Activated CD8-positive, alpha-beta memory T cell treated with anti-CD3 and anti-CD28 coated beads for 36 hours (primary cell): ENCODE measurements at regions not wholly inside any gene's neighbourhood (a gene's known extent, or its start where the extent isn't known, plus 50 kb on each side); places are given as distances from the start of the nearest gene placed in this dataset.

Source experiments
- CTCF ChIA-PET: fragments of 350-600 bp; sonication (Branson Sonifier 250); formaldehyde crosslinking; loops from one replicate; lab custom pipeline; 2021; ENCODE audit warnings: antibody characterized with exemption; lab: Charles Lee
- POLR2A ChIA-PET: fragments of 350-600 bp; sonication (Branson Sonifier 250); formaldehyde crosslinking; loops from one replicate; lab custom pipeline; 2021; ENCODE audit warnings: antibody characterized with exemption; lab: Charles Lee

- ChIA-PET CTCF (no interaction called here), POLR2A (no interaction called here)
These were observed 216.8 kb downstream of the SNX10 start for GRCh38 chr7:26508481-26508880.

DNA sequence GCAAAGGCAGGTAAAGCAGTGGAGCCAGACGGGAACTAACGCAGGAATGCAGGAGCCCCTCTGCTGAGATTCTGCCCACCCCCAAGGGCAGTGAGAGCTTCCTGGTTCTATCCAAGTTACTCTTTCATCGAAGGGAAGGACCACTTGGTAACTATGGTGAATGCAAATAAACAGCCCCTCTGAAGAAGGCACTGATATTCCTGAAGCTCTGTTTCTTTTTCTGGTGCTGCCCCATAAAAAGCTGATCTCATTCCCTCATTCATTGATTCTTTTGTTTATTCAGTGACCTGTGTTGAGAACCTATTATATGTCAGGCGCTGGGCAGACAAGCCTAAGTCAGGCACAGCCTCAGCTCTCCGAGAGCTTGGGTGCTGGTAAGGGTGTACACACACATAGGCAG is 217.3 kb downstream of the SNX10 start:
- CTCF ChIA-PET: interaction anchor here (0.8 kb wide), 1 partner anchor 13 kb away, joined by 3 read pairs; no protein-coding TSS in a partner anchor
- POLR2A ChIA-PET: no interaction called here

GRCh38 chr7:26510231-26510957 is 218.7 kb downstream of the SNX10 start:
- ChIA-PET CTCF (no interaction called here), POLR2A (no interaction called here)

DNA sequence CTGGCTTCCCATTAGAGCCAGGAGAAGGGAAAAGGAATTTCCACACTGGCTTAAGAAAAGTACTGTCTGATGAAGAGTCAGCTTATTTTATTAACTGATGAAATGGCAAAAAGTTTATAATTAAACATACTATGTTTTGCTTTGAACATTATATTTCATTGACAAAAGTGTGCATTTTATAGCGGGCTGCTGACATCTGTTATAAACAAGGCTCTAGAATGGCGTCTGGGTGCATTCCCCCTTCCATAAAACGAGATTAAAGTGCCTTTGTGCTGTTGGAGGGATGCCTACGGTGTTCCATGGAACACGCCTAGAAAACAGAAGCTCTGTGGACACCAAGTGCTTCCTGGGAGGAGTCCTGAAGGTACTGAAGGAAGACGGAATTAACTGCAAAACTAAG is 220.2 kb downstream of the SNX10 start:
- ChIA-PET CTCF (no interaction called here), POLR2A (no interaction called here)

GRCh38 chr7:26512737-26513136 is 221.1 kb downstream of the SNX10 start:
- ChIA-PET POLR2A (no interaction called here), CTCF (no interaction called here)

DNA sequence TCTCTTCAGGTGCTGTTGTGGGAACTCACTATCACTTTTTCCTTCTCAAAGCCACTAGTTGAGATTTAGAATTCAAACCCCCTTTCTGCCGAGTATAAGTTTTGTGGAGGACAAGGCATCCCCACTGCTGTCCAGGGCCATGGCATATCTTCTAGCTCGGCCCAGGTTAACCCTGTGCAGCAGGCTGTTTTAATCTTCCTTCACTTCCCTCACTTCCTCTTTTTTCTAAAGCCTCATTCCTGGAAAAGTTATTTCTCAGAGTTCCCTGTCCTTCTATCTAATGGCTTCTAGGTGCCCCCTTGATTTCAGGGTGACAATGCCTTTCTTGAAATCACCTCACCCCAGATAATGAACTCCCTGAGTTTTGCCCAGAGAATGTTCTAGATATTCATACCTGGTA is 222.3 kb downstream of the SNX10 start:
- ChIA-PET CTCF (no interaction called here), POLR2A (no interaction called here)

- CTCF ChIA-PET: no interaction called here
- POLR2A ChIA-PET: no interaction called here
These were observed 223.0 kb downstream of the SNX10 start for GRCh38 chr7:26514633-26515032.

GRCh38 chr7:26515314-26515842 is 223.7 kb downstream of the SNX10 start:
- POLR2A ChIA-PET: no interaction called here
- CTCF ChIA-PET: no interaction called here

DNA sequence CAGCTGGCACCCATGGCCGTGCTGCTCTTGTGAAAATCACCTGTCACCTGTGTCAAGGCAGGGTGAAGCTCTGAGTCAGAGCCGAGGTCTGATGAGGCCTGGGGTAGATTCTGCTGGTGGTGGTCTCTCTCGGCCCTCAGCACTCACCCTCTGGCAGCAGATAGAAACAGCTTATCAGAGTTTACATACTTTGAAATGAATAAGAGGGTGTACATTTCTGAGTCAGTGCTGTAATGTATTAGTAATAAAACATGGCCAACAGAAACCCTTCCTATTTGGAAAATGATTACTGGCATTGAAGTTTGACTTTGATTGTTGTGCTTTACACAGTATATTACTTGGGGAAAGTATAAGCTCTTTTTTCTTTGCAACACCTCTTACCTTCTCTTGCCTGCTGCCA is 228.8 kb downstream of the SNX10 start:
- CTCF ChIA-PET: no interaction called here
- POLR2A ChIA-PET: no interaction called here

GRCh38 chr7:26522633-26523032 is 231.0 kb downstream of the SNX10 start:
- ChIA-PET POLR2A (no interaction called here), CTCF (interaction anchor here (0.7 kb wide), 1 partner anchor 15 kb away, joined by 3 read pairs; no protein-coding TSS in a partner anchor)

GRCh38 chr7:26525398-26526264 is 234.0 kb downstream of the SNX10 start:
- ChIA-PET CTCF (no interaction called here), POLR2A (no interaction called here)

- POLR2A ChIA-PET: no interaction called here
- CTCF ChIA-PET: no interaction called here
These were observed 234.6 kb downstream of the SNX10 start for GRCh38 chr7:26526265-26526587.

GRCh38 chr7:26531926-26532325 is 240.3 kb downstream of the SNX10 start:
- CTCF ChIA-PET: no interaction called here
- POLR2A ChIA-PET: no interaction called here

DNA sequence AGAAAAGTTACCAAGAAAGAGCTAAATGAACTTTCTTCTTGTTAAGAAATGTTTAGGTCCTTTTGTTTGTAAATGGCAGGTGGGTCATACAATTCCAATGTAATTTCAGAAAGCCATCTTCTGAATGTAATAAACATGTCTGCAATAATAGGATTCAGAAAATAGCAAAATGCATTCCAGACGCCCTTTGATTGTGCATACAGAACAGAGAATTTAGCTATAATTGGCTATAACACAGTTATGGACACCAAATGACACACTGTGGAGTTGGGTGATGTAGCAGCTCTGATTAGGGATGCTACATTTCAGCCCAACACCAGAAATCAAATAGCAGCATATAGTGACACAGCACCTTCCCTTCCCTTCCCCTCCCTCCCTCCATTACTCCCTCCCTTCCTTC is 240.8 kb downstream of the SNX10 start:
- ChIA-PET CTCF (no interaction called here), POLR2A (no interaction called here)

- CTCF ChIA-PET: no interaction called here
- POLR2A ChIA-PET: no interaction called here
These were observed 241.6 kb downstream of the SNX10 start for GRCh38 chr7:26533217-26533616.

DNA sequence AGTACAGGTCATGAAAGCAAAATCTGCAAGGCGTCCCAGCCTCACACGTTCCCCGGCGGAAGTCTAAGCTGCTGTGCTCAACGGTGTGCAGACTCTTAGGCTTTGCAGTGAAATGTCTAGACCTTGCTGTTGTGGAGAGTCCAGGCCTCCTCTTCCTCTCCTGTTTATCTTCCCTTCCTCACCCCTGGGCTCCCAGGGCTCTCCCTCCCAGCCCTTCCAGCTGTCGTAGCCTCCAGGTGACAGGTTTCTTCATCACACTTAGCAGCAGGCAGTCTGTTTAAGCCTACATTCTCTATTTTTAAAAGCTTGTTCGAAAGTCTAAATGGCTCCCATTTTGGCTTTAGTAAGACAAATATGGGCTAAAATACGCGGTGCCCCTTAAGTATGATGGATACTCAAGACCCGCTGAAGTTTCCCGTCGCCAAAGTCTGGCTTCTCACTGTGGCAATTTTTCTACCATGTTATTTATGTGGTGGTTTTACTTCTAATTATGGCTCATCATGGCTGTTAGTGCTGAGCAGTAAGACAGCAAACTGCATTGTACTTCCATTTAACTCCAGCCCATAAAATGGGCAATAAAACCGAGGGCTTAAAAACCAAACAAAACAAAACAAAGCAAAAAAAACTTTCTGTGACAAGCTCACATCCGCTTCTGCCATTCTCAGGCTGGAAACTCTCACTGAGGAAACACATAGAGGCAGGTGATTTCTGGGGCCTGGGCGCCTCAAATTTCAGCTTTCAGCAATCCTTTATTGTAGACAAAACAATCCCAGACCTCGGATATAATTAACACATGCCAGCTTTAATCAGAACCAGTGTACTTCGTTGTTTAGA is 243.2 kb downstream of the SNX10 start:
- ChIA-PET CTCF (no interaction called here), POLR2A (no interaction called here)

DNA sequence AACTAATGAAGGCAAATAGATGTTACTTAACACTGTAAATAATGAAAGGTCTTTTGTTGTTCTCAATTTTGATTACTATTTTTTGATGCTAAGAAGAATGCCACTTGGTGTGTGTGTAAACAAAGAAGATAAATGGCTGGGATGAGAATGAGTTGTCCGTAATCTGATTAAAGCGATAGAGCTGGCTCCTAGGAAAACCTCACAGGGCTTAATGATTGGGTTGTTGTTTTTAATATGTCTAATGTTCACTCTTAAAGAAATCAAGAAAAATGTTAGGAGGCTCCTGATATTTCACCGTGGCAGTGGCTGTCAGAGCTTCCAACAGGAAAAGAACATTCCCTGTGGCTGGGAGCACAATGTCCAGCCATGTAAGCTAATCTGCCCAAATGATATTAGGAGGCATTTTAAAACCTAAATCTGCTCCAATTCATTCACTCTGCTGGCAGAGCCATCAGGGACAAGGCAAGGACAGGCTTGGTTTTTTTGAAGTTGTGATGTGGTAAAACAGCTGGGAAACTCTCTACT is 243.9 kb downstream of the SNX10 start:
- POLR2A ChIA-PET: no interaction called here
- CTCF ChIA-PET: no interaction called here

GRCh38 chr7:26538216-26538615 is 246.6 kb downstream of the SNX10 start:
- ChIA-PET POLR2A (no interaction called here), CTCF (no interaction called here)

GRCh38 chr7:26538689-26539088 is 247.0 kb downstream of the SNX10 start:
- POLR2A ChIA-PET: no interaction called here
- CTCF ChIA-PET: no interaction called here

DNA sequence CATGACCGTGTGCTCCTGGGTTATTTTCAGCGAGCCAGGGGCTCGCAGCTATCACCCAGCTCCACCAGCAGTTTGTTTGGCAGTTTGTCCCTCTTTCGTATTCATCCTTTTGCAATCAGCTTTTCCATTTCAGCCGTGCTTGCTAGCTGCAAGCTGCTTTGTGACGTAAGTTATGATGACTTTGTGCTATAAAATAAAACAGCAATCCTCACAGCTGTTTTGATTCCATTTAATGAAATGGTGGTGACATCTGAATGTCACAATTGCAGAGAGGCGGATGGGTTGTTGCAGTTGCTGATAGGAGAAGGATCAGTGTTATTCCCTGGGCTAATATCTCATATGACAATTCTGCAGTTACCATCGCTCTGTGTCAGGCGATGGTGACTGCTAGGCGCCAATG is 251.7 kb downstream of the SNX10 start:
- CTCF ChIA-PET: no interaction called here
- POLR2A ChIA-PET: no interaction called here
